ENCODE measurements at regions not wholly inside any gene's neighbourhood (a gene's known extent, or its start where the extent isn't known, plus 50 kb on each side); places are given as distances from the start of the nearest gene placed in this dataset.

DNA sequence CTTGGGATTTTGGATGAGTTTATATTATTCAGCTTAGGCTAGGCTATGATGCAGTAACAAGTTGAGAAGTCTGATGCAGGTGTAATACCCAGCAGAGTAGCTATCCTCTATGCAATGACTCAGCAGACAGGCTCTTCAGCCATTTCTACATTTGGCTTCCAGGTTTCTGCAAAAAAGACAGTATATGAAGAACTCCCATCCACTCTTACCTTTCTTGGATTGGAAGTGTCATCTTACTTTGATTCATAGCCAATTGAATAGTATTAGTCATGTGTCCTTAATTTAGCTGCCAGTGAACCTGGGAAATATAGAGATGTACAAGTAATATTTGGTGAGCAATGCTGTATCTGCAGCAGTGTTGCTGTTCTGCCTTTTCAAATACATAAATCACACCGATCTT lies 127.8 kb upstream of the NPSR1 start:
- no peak overlapping the region for H3K4me3 ChIP-seq
- H2AFZ ChIP-seq (ENCODE audit: low read depth, low read length): no peak overlapping the region
- BruUV-seq (replicated peaks): no TSS peak
- WGBS (ENCODE audit: insufficient coverage, low coverage, missing lambda C conversion rate): 0% methylated on average over 1 of the region's 1 CpG
- H3K9me1 ChIP-seq (ENCODE audit: control insufficient read depth, insufficient read depth, low read length): no peaks in the 10 kb centered on the region
- H3K79me2 ChIP-seq (ENCODE audit: control insufficient read depth, insufficient read depth, low read length): no peaks in the 10 kb centered on the region
- no peaks in the 10 kb centered on the region for H3K9me3 ChIP-seq (replicated peaks; ENCODE audit: control insufficient read depth, insufficient read depth, low read depth, low read length)
- no peak for DNase-seq (ENCODE audit: extremely low read depth in 1 of 4, low spot score in 3 of 4)
- H3K27ac ChIP-seq (ENCODE audit: extremely low read depth, low read depth, low read length): no peak overlapping the region
- no peaks in the 10 kb centered on the region for H3K36me3 ChIP-seq (ENCODE audit: control insufficient read depth, insufficient read depth, low read length)
- H3K4me1 ChIP-seq (replicated peaks in 1 of 2; ENCODE audit: control insufficient read depth in 2 of 2, insufficient read depth in 2 of 2, low read length in 2 of 2): no peaks in the 10 kb centered on the region
- intact Hi-C loops (cut with micrococcal nuclease) (no loop called here), in situ Hi-C loops (cut with MboI) (no loop called here)
- TF ChIP-seq RFX7 (CRISPR knock-in tag; IDR thresholded peaks at IDR 0.05) (no peak), NFE2 (IDR thresholded peaks at IDR 0.05; ENCODE audit: low read depth) (no peak), IRF2 (CRISPR knock-in tag; IDR thresholded peaks at IDR 0.05) (no peak), FIP1L1 (IDR thresholded peaks at IDR 0.05; ENCODE audit: low read depth, low read length, poor library complexity, severe bottlenecking) (no peak), RBM25 (IDR thresholded peaks at IDR 0.05; ENCODE audit: low read depth, low read length, severe bottlenecking) (no peak), PHTF2 (CRISPR knock-in tag; IDR thresholded peaks at IDR 0.05) (no peak), ZBTB49 (CRISPR knock-in tag; IDR thresholded peaks at IDR 0.05; ENCODE audit: borderline replicate concordance) (no peak), MEF2D (tag; conservative IDR thresholded peaks at IDR 0.05; ENCODE audit: low read depth) (no peak), ZNF583 (CRISPR knock-in tag; IDR thresholded peaks at IDR 0.05) (no peak), NR3C1 (CRISPR knock-in tag; IDR thresholded peaks at IDR 0.05) (no peak), PHF8 (IDR thresholded peaks at IDR 0.05; ENCODE audit: borderline replicate concordance, low read length) (no peak)
- TF ChIP-seq, protein P1, sequence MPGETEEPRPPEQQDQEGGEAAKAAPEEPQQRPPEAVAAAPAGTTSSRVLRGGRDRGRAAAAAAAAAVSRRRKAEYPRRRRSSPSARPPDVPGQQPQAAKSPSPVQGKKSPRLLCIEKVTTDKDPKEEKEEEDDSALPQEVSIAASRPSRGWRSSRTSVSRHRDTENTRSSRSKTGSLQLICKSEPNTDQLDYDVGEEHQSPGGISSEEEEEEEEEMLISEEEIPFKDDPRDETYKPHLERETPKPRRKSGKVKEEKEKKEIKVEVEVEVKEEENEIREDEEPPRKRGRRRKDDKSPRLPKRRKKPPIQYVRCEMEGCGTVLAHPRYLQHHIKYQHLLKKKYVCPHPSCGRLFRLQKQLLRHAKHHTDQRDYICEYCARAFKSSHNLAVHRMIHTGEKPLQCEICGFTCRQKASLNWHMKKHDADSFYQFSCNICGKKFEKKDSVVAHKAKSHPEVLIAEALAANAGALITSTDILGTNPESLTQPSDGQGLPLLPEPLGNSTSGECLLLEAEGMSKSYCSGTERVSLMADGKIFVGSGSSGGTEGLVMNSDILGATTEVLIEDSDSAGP (CRISPR knock-in tag; IDR thresholded peaks at IDR 0.05): no peak
- H3K9ac ChIP-seq (ENCODE audit: insufficient read depth in 1 of 2, low read depth in 2 of 2, low read length in 2 of 2): no peak overlapping the region
- POLR2A ChIA-PET: no interaction called here
- CTCF ChIA-PET (ENCODE audit: low intra/inter-chr PET ratio): no interaction called here
- no peaks in the 10 kb centered on the region for H4K20me1 ChIP-seq (replicated peaks; ENCODE audit: control insufficient read depth, insufficient read depth, low read length)
- ATAC-seq: no peak
- no peak for FAIRE-seq
- no peak overlapping the region for H3K4me2 ChIP-seq (ENCODE audit: insufficient read depth, low read length)
- H3K27me3 ChIP-seq (ENCODE audit: control insufficient read depth in 2 of 2, insufficient read depth in 2 of 2, low read length in 2 of 2): no peaks in the 10 kb centered on the region
